HG03457 (cell line): ENCODE measurements at regions not wholly inside any gene's neighbourhood (a gene's known extent, or its start where the extent isn't known, plus 50 kb on each side); places are given as distances from the start of the nearest gene placed in this dataset.

Source experiments
- ATAC-seq: cut with Tn5 transposase; IDR thresholded peaks from one replicate; pipeline ENCODE4 v1.9.1; 2021; ENCODE audit warnings: moderate number of reproducible peaks; ENCODE audit not compliant: unreplicated experiment

GRCh38 chr17:77590951-77591735, 367.4 kb upstream of the TNRC6C start:
- no peak for ATAC-seq

DNA sequence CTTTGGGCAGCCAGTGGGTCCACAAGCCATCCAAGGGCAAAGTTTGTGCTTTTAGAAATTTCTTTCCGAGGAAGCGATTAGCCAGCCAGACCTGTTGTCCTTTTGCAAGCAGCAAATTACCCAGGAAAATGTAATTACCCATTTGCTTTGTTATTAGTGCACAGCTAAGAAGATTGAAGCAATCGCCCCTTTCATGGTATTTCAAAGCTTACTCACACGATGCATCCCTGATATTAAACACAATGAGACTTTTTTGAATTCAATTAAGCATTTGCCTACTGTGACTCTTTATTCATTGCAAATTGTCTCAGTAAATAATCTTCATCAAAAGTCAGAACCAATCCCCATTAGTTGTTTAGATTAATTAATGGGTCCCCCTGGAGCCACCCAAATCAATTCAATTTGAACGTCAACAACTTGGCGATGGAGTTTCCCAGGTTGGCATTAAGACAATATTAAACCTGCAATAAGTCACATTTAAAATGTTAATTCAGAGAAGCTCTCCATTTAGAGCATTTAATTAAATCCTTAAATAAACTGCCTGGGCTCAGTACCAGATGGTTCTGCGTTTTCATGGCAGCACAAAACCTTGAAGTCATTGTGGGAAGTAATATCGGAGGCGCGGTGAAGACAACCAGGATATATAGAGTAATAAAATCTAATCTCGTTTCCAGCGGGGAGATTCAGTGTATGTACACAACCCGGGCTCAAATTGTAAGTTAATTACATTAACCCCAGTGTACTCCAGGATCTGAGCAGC, 366.2 kb upstream of the TNRC6C start:
- ATAC-seq = no peak

- no peak for ATAC-seq
Measured at GRCh38 chr17:77593081-77593480, 365.4 kb upstream of the TNRC6C start.

- no peak for ATAC-seq
Measured at GRCh38 chr17:77594416-77595209, 363.9 kb upstream of the TNRC6C start.

- ATAC-seq = no peak
Measured at GRCh38 chr17:77596491-77597417, 361.7 kb upstream of the TNRC6C start.

GRCh38 chr17:77597418-77598240, 360.9 kb upstream of the TNRC6C start:
- ATAC-seq = no peak

DNA sequence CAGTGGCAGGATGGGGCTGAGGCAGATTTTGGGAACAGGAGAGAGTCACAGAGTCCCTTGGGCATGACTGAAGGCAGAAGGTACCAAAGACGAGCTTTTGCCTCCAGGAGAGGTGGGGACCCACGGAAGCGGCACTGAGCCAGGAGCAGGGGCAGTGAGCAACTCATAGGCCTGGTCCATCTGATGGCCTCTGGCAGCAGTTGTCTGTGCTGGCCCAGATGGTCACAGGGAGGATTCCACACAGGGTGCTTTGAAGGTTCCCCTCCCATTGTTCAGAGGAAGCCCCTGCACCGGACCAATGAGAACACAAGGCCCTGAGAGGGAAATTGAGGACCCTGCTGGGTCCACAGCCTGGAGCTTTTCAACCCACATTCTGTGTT, 360.3 kb upstream of the TNRC6C start:
- ATAC-seq = no peak

DNA sequence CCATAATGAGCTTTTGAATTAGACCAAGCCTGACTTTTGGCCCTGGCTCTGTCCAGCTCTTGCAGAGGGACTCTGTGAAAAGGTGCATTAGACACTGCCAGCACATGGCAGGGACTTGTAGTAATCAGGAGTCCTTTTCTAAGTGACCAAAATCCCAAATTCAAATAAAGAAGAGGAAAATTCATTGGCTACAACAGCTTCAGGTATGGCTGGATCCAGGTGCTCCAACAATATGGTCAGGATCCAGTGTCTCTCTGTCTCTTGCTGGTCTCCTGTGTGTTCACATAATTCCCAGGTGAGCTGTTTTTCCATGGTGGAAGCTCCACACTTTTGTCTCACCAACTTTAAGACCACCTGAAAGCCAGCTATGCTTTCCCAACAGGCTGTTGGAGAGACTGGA, 358.8 kb upstream of the TNRC6C start:
- no peak for ATAC-seq

GRCh38 chr17:77600346-77600745, 358.2 kb upstream of the TNRC6C start:
- ATAC-seq = no peak

- ATAC-seq = no peak
Measured at GRCh38 chr17:77601054-77601979, 357.2 kb upstream of the TNRC6C start.

- ATAC-seq = no peak
Measured at GRCh38 chr17:77602062-77602746, 356.3 kb upstream of the TNRC6C start.

DNA sequence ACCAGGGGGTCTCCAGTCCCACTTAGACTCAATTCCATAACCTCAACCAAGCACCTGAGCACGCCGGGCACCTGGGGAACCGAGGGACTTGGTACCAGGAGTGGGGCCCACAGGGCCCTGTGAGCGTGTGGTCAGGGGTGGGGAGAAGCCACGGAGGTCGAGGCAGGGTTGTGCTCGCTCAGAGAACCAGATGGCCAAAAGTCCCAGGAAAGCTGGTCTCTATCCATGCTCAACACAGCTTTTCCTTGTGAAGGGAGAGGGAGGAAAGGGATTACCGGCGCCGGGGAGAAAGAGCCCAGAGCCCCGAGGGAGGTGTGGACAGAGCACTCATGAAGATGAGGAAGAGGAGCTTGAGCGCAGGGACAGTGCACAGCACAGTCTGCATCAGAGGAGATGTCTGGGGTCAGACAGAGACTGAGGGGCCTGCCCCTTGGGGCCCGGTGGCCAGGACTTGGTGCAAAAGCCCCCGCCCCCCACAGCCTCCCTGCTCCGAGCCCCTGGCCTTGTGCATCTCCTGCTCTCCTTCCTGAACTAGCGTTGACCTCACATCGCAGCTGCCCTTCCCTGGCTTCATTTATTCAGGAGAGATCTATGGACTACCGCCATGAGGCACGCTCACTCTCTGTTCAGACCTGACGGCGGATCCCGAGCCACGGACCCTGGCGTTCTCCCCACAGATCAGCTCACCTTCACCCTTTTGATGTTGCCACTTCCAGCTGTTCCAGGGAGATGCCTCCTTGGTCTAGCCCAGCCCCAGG, 355.4 kb upstream of the TNRC6C start:
- no peak for ATAC-seq

DNA sequence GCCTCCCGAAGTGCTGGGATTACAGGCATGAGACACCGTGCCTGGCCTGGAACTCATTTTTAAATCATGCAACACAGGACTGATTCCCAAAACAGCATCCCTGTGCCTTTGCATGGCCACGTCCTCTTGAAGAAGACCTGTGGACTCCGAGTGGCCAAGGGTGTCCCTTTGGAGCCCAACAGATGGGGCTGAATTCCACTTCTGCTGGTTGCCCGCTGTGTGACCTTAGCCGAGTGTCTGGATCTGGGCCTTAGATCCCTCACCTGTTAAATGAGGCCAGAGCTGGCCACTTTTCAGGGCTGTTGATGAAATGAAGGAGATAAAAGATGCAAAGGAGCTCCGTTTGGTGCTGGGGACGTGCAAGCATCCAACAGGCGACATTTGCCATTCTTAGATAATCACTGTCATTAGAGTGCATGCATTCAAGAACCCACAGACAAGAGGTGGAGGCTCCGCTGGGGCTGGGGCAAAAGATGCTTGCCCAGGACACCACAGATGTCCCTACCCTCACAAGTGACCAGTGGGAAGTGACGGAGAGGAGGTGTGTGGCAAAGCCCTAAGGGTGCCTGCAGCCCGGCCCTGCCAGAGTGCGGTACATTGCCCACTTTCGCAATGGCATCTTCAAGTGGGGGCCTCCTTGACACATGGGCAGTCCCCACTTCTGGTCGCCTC, 354.1 kb upstream of the TNRC6C start:
- no peak for ATAC-seq

DNA sequence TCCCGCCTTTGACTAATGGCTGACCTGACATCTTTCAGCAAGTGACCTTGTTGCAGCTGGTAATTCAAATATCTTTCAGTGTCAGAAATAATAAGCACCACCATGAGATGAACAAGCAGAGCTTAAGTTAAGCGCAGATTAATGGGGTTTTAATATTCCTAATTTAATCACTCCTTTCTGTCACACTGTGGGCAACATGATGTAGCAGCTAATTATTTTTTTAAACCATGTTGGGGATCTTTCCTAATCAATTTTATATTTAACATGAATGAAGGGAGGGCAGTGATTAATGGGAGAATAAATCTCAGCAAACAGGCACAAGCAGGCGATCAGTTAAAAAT, 353.6 kb upstream of the TNRC6C start:
- ATAC-seq = no peak

DNA sequence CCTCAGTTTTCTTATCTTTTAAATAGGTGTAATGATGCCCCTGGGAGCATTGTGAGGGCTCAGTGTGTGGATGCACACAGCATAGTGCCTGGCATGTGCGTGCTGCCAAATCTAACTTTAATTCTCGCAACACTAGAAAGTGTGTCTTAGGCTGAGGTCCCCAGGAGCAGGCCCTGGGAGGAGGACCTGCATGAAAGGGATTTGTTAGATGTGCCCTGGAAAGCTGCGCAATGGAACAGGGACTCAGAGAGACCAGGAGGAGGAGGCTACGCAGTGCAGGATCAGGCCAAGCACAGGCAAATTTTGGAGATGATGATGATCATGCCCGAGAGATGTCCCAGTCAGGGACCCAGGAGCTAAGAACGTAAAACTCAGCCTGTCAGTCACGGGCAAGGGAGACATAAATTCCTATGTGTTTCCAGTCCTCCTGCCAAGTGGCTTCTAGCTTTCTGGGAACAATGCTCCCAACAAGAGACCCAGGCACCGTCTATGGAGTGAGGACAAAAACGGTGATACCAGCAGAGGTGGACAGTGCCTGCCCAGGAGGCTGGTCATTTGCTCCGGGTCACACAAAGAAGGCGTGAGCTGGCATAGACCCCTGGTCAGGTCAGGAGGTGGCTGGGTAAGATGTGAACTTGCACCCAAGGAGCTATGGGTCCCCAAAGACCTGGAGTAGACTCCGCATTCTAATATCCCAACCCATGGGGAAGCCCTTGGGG, 352.2 kb upstream of the TNRC6C start:
- ATAC-seq = no peak

DNA sequence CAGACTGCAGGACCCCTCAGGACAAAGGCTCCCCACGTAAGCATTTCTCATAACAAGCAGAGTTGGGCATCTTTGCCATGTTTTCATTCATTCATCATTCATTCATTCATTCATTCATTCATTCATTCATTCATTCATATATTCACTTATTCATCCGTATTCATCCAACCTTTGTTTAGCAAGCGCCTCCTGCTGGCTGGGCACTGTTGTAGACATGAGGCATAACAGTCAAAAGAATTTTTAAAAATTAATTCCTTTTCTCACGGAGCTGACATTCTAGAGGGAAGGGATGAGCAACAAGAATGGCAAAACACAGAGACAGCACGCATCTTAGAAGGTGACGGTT, 351.7 kb upstream of the TNRC6C start:
- no peak for ATAC-seq
